Keratinocyte (primary cell): ENCODE measurements at regions not wholly inside any gene's neighbourhood (a gene's known extent, or its start where the extent isn't known, plus 50 kb on each side); places are given as distances from the start of the nearest gene placed in this dataset.

Experiments used
- EZH2 ChIP-seq: IDR thresholded peaks from one replicate; pipeline ENCODE4 v1.6.1; 2012; ENCODE audit warnings: inconsistent platforms, mild to moderate bottlenecking, low read length, moderate library complexity
- TF ChIP-seq, protein P1 (sequence below), 3 experiments: IDR thresholded peaks in 1 of 3; conservative IDR thresholded peaks in 1 of 3; optimal IDR thresholded peaks in 1 of 3; 2 replicates in 2 of 3; 3 replicates in 1 of 3; pipeline versions ENCODE3 to v1.5.1; 2011; ENCODE audit warnings: low read length in 3 of 3, mild to moderate bottlenecking in 3 of 3, moderate library complexity in 2 of 3, control low read depth in 1 of 3, inconsistent platforms in 1 of 3; ENCODE audit not compliant: insufficient read depth in 2 of 3; ENCODE audit errors: extremely low read depth in 1 of 3

DNA sequence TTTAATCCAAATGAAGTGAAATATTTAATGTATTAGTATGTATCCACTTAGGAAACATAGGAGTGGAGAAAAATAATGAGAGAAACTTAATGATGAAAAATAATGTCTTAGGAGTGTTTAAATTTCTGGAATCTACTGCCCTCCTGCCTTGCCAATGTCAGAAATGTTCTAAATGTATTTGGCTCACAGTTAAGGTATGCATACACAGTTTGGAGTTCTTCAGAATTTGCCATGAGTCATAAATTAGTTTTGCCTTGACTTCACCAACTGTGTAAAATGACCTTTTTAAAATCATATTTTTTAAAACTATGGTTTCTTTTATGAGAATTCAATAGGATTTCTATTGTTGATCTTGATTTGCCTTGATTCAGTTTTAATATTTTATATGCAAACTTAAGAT is 191.7 kb upstream of the HSF2 start:
- TF ChIP-seq EZH2: no peak
- TF ChIP-seq, protein P1, sequence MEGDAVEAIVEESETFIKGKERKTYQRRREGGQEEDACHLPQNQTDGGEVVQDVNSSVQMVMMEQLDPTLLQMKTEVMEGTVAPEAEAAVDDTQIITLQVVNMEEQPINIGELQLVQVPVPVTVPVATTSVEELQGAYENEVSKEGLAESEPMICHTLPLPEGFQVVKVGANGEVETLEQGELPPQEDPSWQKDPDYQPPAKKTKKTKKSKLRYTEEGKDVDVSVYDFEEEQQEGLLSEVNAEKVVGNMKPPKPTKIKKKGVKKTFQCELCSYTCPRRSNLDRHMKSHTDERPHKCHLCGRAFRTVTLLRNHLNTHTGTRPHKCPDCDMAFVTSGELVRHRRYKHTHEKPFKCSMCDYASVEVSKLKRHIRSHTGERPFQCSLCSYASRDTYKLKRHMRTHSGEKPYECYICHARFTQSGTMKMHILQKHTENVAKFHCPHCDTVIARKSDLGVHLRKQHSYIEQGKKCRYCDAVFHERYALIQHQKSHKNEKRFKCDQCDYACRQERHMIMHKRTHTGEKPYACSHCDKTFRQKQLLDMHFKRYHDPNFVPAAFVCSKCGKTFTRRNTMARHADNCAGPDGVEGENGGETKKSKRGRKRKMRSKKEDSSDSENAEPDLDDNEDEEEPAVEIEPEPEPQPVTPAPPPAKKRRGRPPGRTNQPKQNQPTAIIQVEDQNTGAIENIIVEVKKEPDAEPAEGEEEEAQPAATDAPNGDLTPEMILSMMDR (optimal IDR thresholded peaks at IDR 0.05 in 1 of 3, IDR thresholded peaks at IDR 0.05 in 1 of 3, conservative IDR thresholded peaks at IDR 0.05 in 1 of 3; ENCODE audit: extremely low read depth in 1 of 3, insufficient read depth in 2 of 3, low read length in 3 of 3): no peak
